CD14-positive monocyte (primary cell): ENCODE measurements at regions not wholly inside any gene's neighbourhood (a gene's known extent, or its start where the extent isn't known, plus 50 kb on each side); places are given as distances from the start of the nearest gene placed in this dataset.

ENCODE experiments used
- DNase-seq, 3 donors: peaks; one replicate each; pipeline ENCODE4 v3.0.0-alpha.2; 2011 to 2022
- H2AFZ ChIP-seq: 2 replicates; pipeline ENCODE4 v1.6.0; 2012; ENCODE audit warnings: mild to moderate bottlenecking, low read depth, low read length, inconsistent platforms; ENCODE audit not compliant: insufficient read depth, poor library complexity, severe bottlenecking
- H3K27ac ChIP-seq, 2 donors: 1 replicate in 1 of 2; 2 replicates in 1 of 2; pipeline ENCODE4 v1.5.1; 2012 to 2013; ENCODE audit warnings: low read length in 2 of 2, control low read depth in 1 of 2, inconsistent platforms in 1 of 2, low read depth in 1 of 2, mild to moderate bottlenecking in 1 of 2
- H3K27me3 ChIP-seq, 2 donors: one replicate each; pipeline versions ENCODE4 v1.6.0 to v1.6.1; 2011 to 2013; ENCODE audit warnings: low read length in 2 of 2; ENCODE audit not compliant: control insufficient read depth in 2 of 2, insufficient read depth in 2 of 2
- H3K36me3 ChIP-seq, 2 donors: replicated peaks in 1 of 2; 1 replicate in 1 of 2; 2 replicates in 1 of 2; pipeline versions ENCODE4 v1.5.1 to v1.6.1; 2012 to 2013; ENCODE audit warnings: low read length in 2 of 2, control low read depth in 1 of 2, inconsistent platforms in 1 of 2, mild to moderate bottlenecking in 1 of 2; ENCODE audit not compliant: insufficient read depth in 2 of 2, control insufficient read depth in 1 of 2
- H3K4me1 ChIP-seq, 2 donors: 1 replicate in 1 of 2; 2 replicates in 1 of 2; pipeline versions ENCODE4 v1.5.1 to v1.6.1; 2012 to 2013; ENCODE audit warnings: low read length in 2 of 2, control low read depth in 1 of 2, inconsistent platforms in 1 of 2, mild to moderate bottlenecking in 1 of 2, moderate library complexity in 1 of 2; ENCODE audit not compliant: insufficient read depth in 2 of 2, control insufficient read depth in 1 of 2
- H3K4me2 ChIP-seq: replicated peaks from 2 replicates; pipeline ENCODE3; 2012; ENCODE audit warnings: low read length, moderate library complexity, mild to moderate bottlenecking; ENCODE audit not compliant: poor library complexity, severe bottlenecking; ENCODE audit errors: extremely low read depth
- H3K4me3 ChIP-seq, 3 experiments: fragments of 200-600 bp in 1 of 3; sonication (generic) in 1 of 3; replicated peaks in 1 of 3; 1 replicate in 2 of 3; 2 replicates in 1 of 3; pipeline ENCODE4 v1.5.1; 2011 to 2013; ENCODE audit warnings: low read length in 3 of 3, mild to moderate bottlenecking in 3 of 3, control low read depth in 2 of 3, low read depth in 2 of 3, inconsistent platforms in 1 of 3, moderate library complexity in 1 of 3
- H3K79me2 ChIP-seq: 2 replicates; pipeline ENCODE4 v1.6.0; 2012; ENCODE audit warnings: mild to moderate bottlenecking, control low read depth, inconsistent platforms, low read length, moderate library complexity; ENCODE audit not compliant: insufficient read depth
- H3K9ac ChIP-seq: 2 replicates; pipeline ENCODE4 v1.6.0; 2017; ENCODE audit warnings: low read length, mild to moderate bottlenecking; ENCODE audit not compliant: insufficient read depth, poor library complexity, severe bottlenecking
- H3K9me3 ChIP-seq, 2 donors: replicated peaks in 1 of 2; 1 replicate in 1 of 2; 2 replicates in 1 of 2; pipeline versions ENCODE4 v1.5.1 to v1.6.1; 2012 to 2013; ENCODE audit warnings: low read length in 2 of 2, control low read depth in 1 of 2; ENCODE audit not compliant: control insufficient read depth in 1 of 2, insufficient read depth in 1 of 2
- H4K20me1 ChIP-seq: 2 replicates; pipeline ENCODE4 v1.6.0; 2012; ENCODE audit warnings: mild to moderate bottlenecking, low read length, control low read depth, moderate library complexity; ENCODE audit not compliant: insufficient read depth
- H3K27ac Mint-ChIP-seq, 7 donors: one replicate each; pipeline ENCODE4 v1.8.0; 2020; ENCODE audit warnings: mild to moderate bottlenecking in 7 of 7, mixed read lengths in 7 of 7, moderate library complexity in 6 of 7, inconsistent platforms in 2 of 7
- H3K27me3 Mint-ChIP-seq, 3 donors: one replicate each; pipeline ENCODE4 v1.8.0; 2021 to 2022; ENCODE audit warnings: low read depth in 3 of 3, mild to moderate bottlenecking in 3 of 3, mixed read lengths in 3 of 3, moderate library complexity in 3 of 3, inconsistent platforms in 1 of 3
- H3K36me3 Mint-ChIP-seq, 2 donors: one replicate each; pipeline ENCODE4 v1.8.0; 2020; ENCODE audit warnings: mixed read lengths in 2 of 2, inconsistent platforms in 1 of 2, mild to moderate bottlenecking in 1 of 2
- H3K4me1 Mint-ChIP-seq: one replicate; pipeline ENCODE4 v1.8.0; 2020; ENCODE audit warnings: mild to moderate bottlenecking, mixed read lengths
- H3K4me3 Mint-ChIP-seq, 2 donors: one replicate each; pipeline ENCODE4 v1.8.0; 2020; ENCODE audit warnings: mild to moderate bottlenecking in 2 of 2, mixed read lengths in 2 of 2, moderate library complexity in 1 of 2
- H3K9me3 Mint-ChIP-seq, 7 donors: one replicate each; pipeline ENCODE4 v1.8.0; 2020 to 2022; ENCODE audit warnings: mixed read lengths in 7 of 7, mild to moderate bottlenecking in 6 of 7, moderate library complexity in 6 of 7, inconsistent platforms in 2 of 7
- CTCF ChIP-seq: fragments of 200-600 bp; IDR thresholded peaks from one replicate; pipeline ENCODE4 v1.8.0; 2022; ENCODE audit warnings: antibody characterized with exemption, mild to moderate bottlenecking
- WGBS: methylation state at CpG from one replicate; pipeline ENCODE4 v1.1.5; 2013; ENCODE audit warnings: missing lambda C conversion rate; ENCODE audit not compliant: insufficient coverage; 5-methylcytosine and 5-hydroxymethylcytosine counted together
- intact Hi-C, 2 donors: fragments of 100-400 bp; cut with micrococcal nuclease; formaldehyde crosslinking; loops; one replicate each; pipeline versions ENCODE4 v1.15.0 to v1.15.1; 2023

- no peak for DNase-seq
- no peak for TF ChIP-seq CTCF
- Histone ChIP-seq H2AFZ (no peak overlapping the region), H3K27ac (no peak overlapping the region), H4K20me1 (no peaks in the 10 kb centered on the region), H3K4me1 (peaks cover 6 to 8% of the 10 kb centered on the region in 2 donors), H3K9me3 (peaks cover 5 to 6% of the 10 kb centered on the region in 2 donors), H3K4me2 (no peak overlapping the region), H3K27me3 (no peaks in the 10 kb centered on the region), H3K4me3 (no peak overlapping the region), H3K79me2 (no peaks in the 10 kb centered on the region), H3K36me3 (no peaks in the 10 kb centered on the region), H3K9ac (no peak overlapping the region)
- H3K36me3 Mint-ChIP-seq: no peaks in the 10 kb centered on the region
- intact Hi-C loops: loop anchor here in 1 of 2 donors (5.0 kb wide), 1 partner anchor 39 kb away; no protein-coding TSS in a partner anchor
- peaks cover 12% of the 10 kb centered on the region for H3K4me1 Mint-ChIP-seq
- no peak overlapping the region for H3K4me3 Mint-ChIP-seq
- peaks cover 0 to 12% (median 2%) of the 10 kb centered on the region in 3 donors for H3K27me3 Mint-ChIP-seq
- peaks cover 3 to 12% (median 8%) of the 10 kb centered on the region in 7 donors for H3K9me3 Mint-ChIP-seq
- WGBS: 91% methylated on average over 11 of the region's 12 CpGs
- H3K27ac Mint-ChIP-seq: peak overlapping the region in 1 of 7 donors; percentile 20
Measured at GRCh38 chr2:64773461-64774118, 119.9 kb upstream of the SERTAD2 start.

- Histone ChIP-seq H3K27me3 (no peaks in the 10 kb centered on the region), H3K4me2 (no peak overlapping the region), H2AFZ (no peak overlapping the region), H3K9me3 (peaks cover 5 to 6% of the 10 kb centered on the region in 2 donors), H3K9ac (no peak overlapping the region), H4K20me1 (no peaks in the 10 kb centered on the region), H3K4me3 (no peak overlapping the region), H3K36me3 (no peaks in the 10 kb centered on the region), H3K79me2 (no peaks in the 10 kb centered on the region), H3K4me1 (peaks cover 0 to 6% of the 10 kb centered on the region in 2 donors), H3K27ac (no peak overlapping the region)
- intact Hi-C loops: no loop called here
- no peak overlapping the region for H3K4me3 Mint-ChIP-seq
- H3K9me3 Mint-ChIP-seq: peaks cover 0 to 12% (median 8%) of the 10 kb centered on the region in 7 donors
- H3K27me3 Mint-ChIP-seq: peaks cover 0 to 2% (median 0%) of the 10 kb centered on the region in 3 donors
- no peaks in the 10 kb centered on the region for H3K36me3 Mint-ChIP-seq
- no peak for DNase-seq
- WGBS: 100% methylated on average over 1 of the region's 3 CpGs
- no peak overlapping the region for H3K27ac Mint-ChIP-seq
- peaks cover 9% of the 10 kb centered on the region for H3K4me1 Mint-ChIP-seq
- no peak for TF ChIP-seq CTCF
Measured at GRCh38 chr2:64777841-64778240, 124.1 kb upstream of the SERTAD2 start.
